Osteoblast (primary cell): ENCODE measurements at regions not wholly inside any gene's neighbourhood (a gene's known extent, or its start where the extent isn't known, plus 50 kb on each side); places are given as distances from the start of the nearest gene placed in this dataset.

ENCODE experiments used
- DNase-seq: peaks from one replicate; pipeline ENCODE4 v3.0.0; 2011; ENCODE audit warnings: low spot score, mixed read lengths; ENCODE audit not compliant: insufficient read length; ENCODE audit errors: missing footprints
- H2AFZ ChIP-seq: 2 replicates; pipeline ENCODE4 v1.6.0; 2011; ENCODE audit warnings: mild to moderate bottlenecking, low read length
- H3K27ac ChIP-seq: 2 replicates; pipeline ENCODE4 v1.5.1; 2011; ENCODE audit warnings: mild to moderate bottlenecking, low read depth, low read length, moderate library complexity
- H3K27me3 ChIP-seq: 2 replicates; pipeline ENCODE4 v1.6.0; 2012; ENCODE audit warnings: mild to moderate bottlenecking, control low read depth, inconsistent platforms, low read length, moderate library complexity; ENCODE audit not compliant: insufficient read depth
- H3K36me3 ChIP-seq: 2 replicates; pipeline ENCODE4 v1.5.1; 2011; ENCODE audit warnings: mild to moderate bottlenecking, low read length, control low read depth, moderate library complexity; ENCODE audit not compliant: insufficient read depth
- H3K4me1 ChIP-seq: 2 replicates; pipeline ENCODE4 v1.5.1; 2011; ENCODE audit warnings: mild to moderate bottlenecking, low read length, control low read depth, moderate library complexity; ENCODE audit not compliant: insufficient read depth
- H3K4me2 ChIP-seq: 2 replicates; pipeline ENCODE4 v1.6.0; 2011; ENCODE audit warnings: mild to moderate bottlenecking, low read length; ENCODE audit not compliant: insufficient read depth
- H3K4me3 ChIP-seq: fragments of 200-600 bp; sonication (generic); 3 replicates; pipeline ENCODE4 v1.5.1; 2012; ENCODE audit warnings: mild to moderate bottlenecking, low read length, inconsistent platforms; ENCODE audit not compliant: insufficient read depth
- H3K79me2 ChIP-seq: 2 replicates; pipeline ENCODE4 v1.6.0; 2012; ENCODE audit warnings: mild to moderate bottlenecking, low read length, control low read depth, inconsistent platforms; ENCODE audit not compliant: insufficient read depth
- H3K9me3 ChIP-seq: 2 replicates; pipeline ENCODE4 v1.5.1; 2011; ENCODE audit warnings: low read depth, low read length, control low read depth
- H4K20me1 ChIP-seq: 2 replicates; pipeline ENCODE4 v1.6.0; 2012; ENCODE audit warnings: mild to moderate bottlenecking, low read length, control low read depth; ENCODE audit not compliant: insufficient read depth
- CTCF ChIP-seq: IDR thresholded peaks from 2 replicates; pipeline ENCODE4 v1.5.1; 2011; ENCODE audit warnings: mild to moderate bottlenecking, low read depth, low read length, moderate library complexity; ENCODE audit errors: extremely low read depth

GRCh38 chr6:67541586-67541985 is 1093.5 kb upstream of the ADGRB3 start:
- Histone ChIP-seq H3K4me3 (no peak overlapping the region), H3K27ac (no peak overlapping the region), H3K36me3 (no peaks in the 10 kb centered on the region), H3K4me2 (no peak overlapping the region), H2AFZ (no peak overlapping the region), H4K20me1 (no peaks in the 10 kb centered on the region), H3K9me3 (peaks cover 4% of the 10 kb centered on the region), H3K27me3 (no peaks in the 10 kb centered on the region), H3K4me1 (no peaks in the 10 kb centered on the region), H3K79me2 (no peaks in the 10 kb centered on the region)
- no peak for DNase-seq
- TF ChIP-seq CTCF: no peak

- Histone ChIP-seq H4K20me1 (no peaks in the 10 kb centered on the region), H3K9me3 (peaks cover 4% of the 10 kb centered on the region), H3K27ac (no peak overlapping the region), H3K36me3 (no peaks in the 10 kb centered on the region), H3K4me3 (no peak overlapping the region), H3K27me3 (no peaks in the 10 kb centered on the region), H3K4me2 (no peak overlapping the region), H3K4me1 (no peaks in the 10 kb centered on the region), H2AFZ (no peak overlapping the region), H3K79me2 (no peaks in the 10 kb centered on the region)
- DNase-seq: no peak
- TF ChIP-seq CTCF: no peak
These were observed 1097.0 kb upstream of the ADGRB3 start for GRCh38 chr6:67538032-67538431.

GRCh38 chr6:67535946-67536345 is 1099.1 kb upstream of the ADGRB3 start:
- no peaks in the 10 kb centered on the region for H4K20me1 ChIP-seq
- no peaks in the 10 kb centered on the region for H3K4me1 ChIP-seq
- no peak overlapping the region for H3K4me3 ChIP-seq
- H3K27me3 ChIP-seq: no peaks in the 10 kb centered on the region
- no peak for TF ChIP-seq CTCF
- peaks cover 4% of the 10 kb centered on the region for H3K9me3 ChIP-seq
- H2AFZ ChIP-seq: no peak overlapping the region
- no peaks in the 10 kb centered on the region for H3K36me3 ChIP-seq
- no peak overlapping the region for H3K4me2 ChIP-seq
- no peaks in the 10 kb centered on the region for H3K79me2 ChIP-seq
- no peak for DNase-seq
- H3K27ac ChIP-seq: no peak overlapping the region

- Histone ChIP-seq H3K4me1 (no peaks in the 10 kb centered on the region), H2AFZ (no peak overlapping the region), H3K79me2 (no peaks in the 10 kb centered on the region), H3K4me2 (no peak overlapping the region), H3K9me3 (peaks cover 6% of the 10 kb centered on the region), H3K36me3 (no peaks in the 10 kb centered on the region), H3K27me3 (no peaks in the 10 kb centered on the region), H3K4me3 (no peak overlapping the region), H3K27ac (no peak overlapping the region), H4K20me1 (no peaks in the 10 kb centered on the region)
- DNase-seq: no peak
- TF ChIP-seq CTCF: no peak
These were observed 1128.7 kb upstream of the ADGRB3 start for GRCh38 chr6:67506352-67506751.
